ENCODE measurements at regions not wholly inside any gene's neighbourhood (a gene's known extent, or its start where the extent isn't known, plus 50 kb on each side); places are given as distances from the start of the nearest gene placed in this dataset.
"Not testable (repeated sequence)": the region's sequence is repeated elsewhere in the genome, so short reads cannot be mapped to it uniquely, and the experiment has no call there.

GRCh38 chr13:18609371-18609770 is 572.3 kb downstream of the TUBA3C start:
- TF ChIP-seq POLR2A, CTCF (IDR thresholded peaks at IDR 0.05): not testable (repeated sequence)
